GM12891 (cell line): ENCODE measurements at regions not wholly inside any gene's neighbourhood (a gene's known extent, or its start where the extent isn't known, plus 50 kb on each side); places are given as distances from the start of the nearest gene placed in this dataset.
"Not testable (repeated sequence)": the region's sequence is repeated elsewhere in the genome, so short reads cannot be mapped to it uniquely, and the experiment has no call there.

Source experiments
- DNase-seq: peaks from one replicate; pipeline ENCODE4 v3.0.0; 2011; ENCODE audit warnings: low spot score; ENCODE audit not compliant: insufficient read length
- FAIRE-seq: peaks from 2 replicates; lab custom pipeline; 2011; peaks lifted over from hg19 to GRCh38; lab: Jason Lieb, UNC
- PAX5 ChIP-seq: IDR thresholded peaks from 2 replicates; pipeline ENCODE4 v1.6.1; 2011; ENCODE audit warnings: low read length, moderate library complexity, mild to moderate bottlenecking; ENCODE audit not compliant: insufficient read depth, severe bottlenecking
- POLR2A ChIP-seq: IDR thresholded peaks from 2 replicates; pipeline ENCODE4 v1.6.1; 2011; ENCODE audit warnings: low read depth, low read length, control low read depth
- POLR2AphosphoS5 ChIP-seq: IDR thresholded peaks from 2 replicates; pipeline ENCODE4 v1.6.1; 2011; ENCODE audit warnings: low read depth, low read length, control low read depth
- POU2F2 ChIP-seq: IDR thresholded peaks from 2 replicates; pipeline ENCODE4 v1.6.1; 2011; ENCODE audit warnings: low read depth, mild to moderate bottlenecking, control low read depth, low read length, moderate library complexity
- SPI1 ChIP-seq: IDR thresholded peaks from 2 replicates; pipeline ENCODE4 v1.6.1; 2011; ENCODE audit warnings: low read depth, low read length, control low read depth
- TAF1 ChIP-seq: IDR thresholded peaks from 2 replicates; pipeline ENCODE4 v1.6.1; 2011; ENCODE audit warnings: low read depth, low read length, control low read depth

DNA sequence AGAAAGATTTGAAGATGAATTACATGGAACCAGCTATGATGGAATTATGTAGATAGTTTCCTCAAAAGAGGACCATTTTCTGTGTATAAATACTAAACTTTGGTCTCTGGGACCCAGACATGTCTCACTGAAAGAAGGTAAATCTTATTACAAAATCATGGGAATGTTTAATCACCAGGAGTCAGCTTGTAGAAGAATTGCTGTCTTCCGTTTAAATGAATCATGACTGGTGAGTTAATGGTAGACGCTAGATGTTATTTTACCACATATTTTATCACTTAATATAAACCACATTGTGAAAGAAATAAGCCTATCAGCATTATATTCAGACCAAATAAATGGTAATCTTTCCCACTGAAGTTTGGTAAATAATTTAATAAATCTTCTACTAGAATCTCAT is 322.3 kb upstream of the SUCLG2 start:
- no peak for FAIRE-seq
- DNase-seq: no peak

DNA sequence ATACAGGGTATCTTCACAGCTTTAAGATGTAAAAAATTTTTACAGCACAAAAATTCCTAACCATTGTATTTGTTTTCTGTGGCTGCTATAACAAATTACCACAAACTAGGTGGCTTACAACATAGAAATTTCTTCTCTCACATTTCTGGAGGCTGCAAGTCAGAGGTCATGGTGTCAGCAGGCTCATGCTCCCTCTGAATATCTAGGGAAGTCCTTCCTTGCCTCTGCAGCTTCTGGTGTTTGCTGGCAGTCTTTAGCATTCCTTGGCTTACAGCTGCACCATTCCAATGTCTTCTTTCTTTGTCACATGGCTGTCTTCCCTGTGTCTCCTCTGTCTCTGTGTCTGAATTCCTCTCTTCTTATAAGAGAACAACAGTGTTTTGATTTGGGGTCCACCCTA is 310.2 kb upstream of the SUCLG2 start:
- no peak for TF ChIP-seq SPI1
- no peak for TF ChIP-seq TAF1
- no peak for TF ChIP-seq POLR2AphosphoS5
- no peak for TF ChIP-seq POLR2A
- TF ChIP-seq PAX5: no peak
- TF ChIP-seq POU2F2: no peak
- FAIRE-seq (no peak), DNase-seq (no peak)

More for the DNA sequence above, 322.3 kb upstream of the SUCLG2 start:
- no peak for TF ChIP-seq PAX5
- no peak for TF ChIP-seq POU2F2
- TF ChIP-seq SPI1: no peak
- TF ChIP-seq POLR2A: no peak
- TF ChIP-seq POLR2AphosphoS5: no peak
- TF ChIP-seq TAF1: no peak

DNA sequence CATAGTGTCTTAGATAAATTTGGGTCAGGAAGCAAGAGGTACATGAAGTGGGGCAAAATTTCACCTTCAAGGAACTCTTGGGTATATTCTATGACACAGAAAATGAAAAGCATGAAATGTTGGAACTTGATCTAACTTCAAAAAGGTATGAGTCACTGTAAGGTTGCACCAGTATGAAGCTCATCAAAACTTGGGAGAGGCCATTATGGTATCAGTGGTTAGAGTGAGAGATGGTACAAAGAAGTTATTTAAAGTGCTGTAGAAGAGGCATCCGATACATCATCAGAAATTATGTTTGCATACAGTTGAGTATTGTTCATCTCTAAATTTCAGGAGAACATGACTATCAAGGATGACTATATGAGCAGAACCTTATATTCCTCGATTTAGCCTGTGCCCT is 302.9 kb upstream of the SUCLG2 start:
- TF ChIP-seq TAF1: no peak
- no peak for TF ChIP-seq PAX5
- no peak for TF ChIP-seq SPI1
- no peak for TF ChIP-seq POLR2A
- TF ChIP-seq POU2F2: no peak
- no peak for TF ChIP-seq POLR2AphosphoS5
- no peak for FAIRE-seq

DNA sequence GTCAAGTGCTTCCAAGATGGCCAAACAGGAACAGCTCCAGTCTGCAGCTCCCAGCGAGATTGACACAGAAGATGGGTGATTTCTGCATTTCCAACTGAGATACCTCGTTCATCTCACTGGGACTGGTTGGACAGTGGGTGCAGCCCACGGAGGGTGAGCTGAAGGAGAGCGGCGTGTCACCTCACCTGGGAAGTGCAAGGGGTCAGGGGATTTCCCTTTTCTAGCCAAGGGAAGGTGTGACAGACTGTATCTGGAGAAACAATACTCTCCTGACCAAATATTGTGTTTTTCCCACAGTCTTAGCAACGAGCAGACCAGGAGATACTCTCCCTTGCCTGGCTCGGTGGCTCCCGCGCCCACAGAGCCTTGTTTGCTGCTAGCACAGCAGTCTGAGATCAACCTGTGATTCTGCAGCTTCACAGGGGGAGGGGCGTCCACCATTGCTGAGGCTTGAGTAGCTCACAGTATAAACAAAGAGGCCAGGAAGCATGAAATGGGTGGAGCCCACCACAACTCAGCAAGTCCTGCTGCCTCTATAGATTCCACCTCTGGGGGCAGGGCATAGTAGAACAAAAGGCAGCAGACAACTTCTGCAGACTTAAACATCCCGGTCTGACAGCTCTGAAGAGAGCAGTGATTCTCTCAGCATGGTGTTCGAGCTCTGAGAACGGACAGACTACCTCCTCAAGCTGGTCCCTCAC is 293.5 kb upstream of the SUCLG2 start:
- TF ChIP-seq SPI1: no peak
- TF ChIP-seq POU2F2: no peak
- TF ChIP-seq PAX5: no peak
- TF ChIP-seq TAF1: no peak
- no peak for TF ChIP-seq POLR2AphosphoS5
- no peak for TF ChIP-seq POLR2A
- DNase-seq (no peak), FAIRE-seq (no peak)

More for the DNA sequence above, 302.9 kb upstream of the SUCLG2 start:
- no peak for DNase-seq

DNA sequence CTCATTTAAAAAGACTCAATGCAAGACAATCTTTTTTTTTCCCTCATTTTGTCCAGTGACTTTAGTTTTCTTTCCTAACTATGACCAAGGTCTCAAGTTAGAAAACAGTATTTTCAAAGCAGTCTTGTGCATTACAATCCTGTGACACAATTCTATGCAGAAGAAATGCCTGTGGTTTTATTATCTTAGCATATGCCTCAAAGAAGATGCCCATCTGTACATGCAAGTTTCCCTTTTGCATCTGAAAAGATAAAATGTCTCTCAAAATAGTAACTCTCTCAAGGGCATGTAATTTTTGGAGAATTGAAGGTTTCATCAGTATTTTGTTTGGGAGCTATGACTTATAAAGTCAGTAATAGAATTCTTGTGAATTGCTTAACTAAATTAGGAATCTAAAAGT is 292.0 kb upstream of the SUCLG2 start:
- TF ChIP-seq SPI1 (no peak), POLR2A (no peak), TAF1 (no peak), POLR2AphosphoS5 (no peak), POU2F2 (no peak), PAX5 (no peak)
- FAIRE-seq (no peak), DNase-seq (no peak)

DNA sequence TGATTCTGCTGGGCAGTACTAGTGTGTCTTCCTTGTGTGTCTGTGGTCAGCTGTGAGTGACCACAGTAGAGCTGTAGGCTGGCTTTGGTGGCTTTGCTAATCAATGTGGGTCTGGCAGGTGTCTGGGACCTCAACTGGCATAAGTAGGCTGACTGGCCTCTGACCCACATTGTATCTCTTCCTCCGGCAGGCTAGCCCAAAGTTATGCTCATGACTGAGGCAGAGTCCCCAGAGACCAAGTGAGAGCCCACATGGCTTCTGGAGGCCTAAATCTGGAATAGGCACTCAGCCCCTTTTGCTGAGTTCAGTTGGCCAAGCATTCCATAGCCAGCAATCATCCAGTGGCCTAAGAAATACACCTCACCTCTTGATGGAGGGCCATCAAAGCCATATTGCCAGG is 289.1 kb upstream of the SUCLG2 start:
- FAIRE-seq: no peak

DNA sequence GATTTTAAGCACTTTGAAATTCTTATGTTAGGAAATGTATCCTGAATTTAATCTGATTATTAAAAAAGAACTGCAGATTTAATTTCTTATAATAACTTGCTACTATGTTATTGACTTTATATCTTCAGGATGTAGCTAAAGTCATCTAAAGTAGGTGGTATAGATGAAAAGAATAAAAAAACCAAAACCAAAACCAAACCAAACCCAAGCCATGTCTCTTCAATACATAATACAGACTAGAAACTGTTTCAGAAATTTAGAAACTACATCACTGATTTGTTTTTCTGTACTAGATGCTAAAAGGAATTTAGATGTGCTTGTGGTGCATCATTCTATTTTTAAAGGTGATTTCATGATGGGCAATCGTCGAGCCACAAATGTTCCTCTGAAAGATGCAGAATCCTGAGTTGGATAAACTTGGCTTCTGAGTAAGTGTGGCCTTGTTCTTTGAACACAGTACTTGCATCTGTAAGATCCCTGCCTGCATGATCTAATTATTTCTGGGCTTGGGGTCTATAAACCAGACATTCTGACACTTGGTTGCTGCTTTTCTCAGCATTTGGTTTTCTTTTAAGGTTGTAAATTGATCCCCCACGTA is 287.1 kb upstream of the SUCLG2 start:
- no peak for TF ChIP-seq POLR2AphosphoS5
- no peak for TF ChIP-seq TAF1
- no peak for TF ChIP-seq SPI1
- TF ChIP-seq POU2F2: no peak
- TF ChIP-seq PAX5: no peak
- TF ChIP-seq POLR2A: no peak
- FAIRE-seq (no peak), DNase-seq (no peak)

More for the DNA sequence above, 289.1 kb upstream of the SUCLG2 start:
- DNase-seq: no peak
- TF ChIP-seq TAF1 (no peak), SPI1 (no peak), POLR2AphosphoS5 (no peak), PAX5 (no peak), POU2F2 (no peak)

DNA sequence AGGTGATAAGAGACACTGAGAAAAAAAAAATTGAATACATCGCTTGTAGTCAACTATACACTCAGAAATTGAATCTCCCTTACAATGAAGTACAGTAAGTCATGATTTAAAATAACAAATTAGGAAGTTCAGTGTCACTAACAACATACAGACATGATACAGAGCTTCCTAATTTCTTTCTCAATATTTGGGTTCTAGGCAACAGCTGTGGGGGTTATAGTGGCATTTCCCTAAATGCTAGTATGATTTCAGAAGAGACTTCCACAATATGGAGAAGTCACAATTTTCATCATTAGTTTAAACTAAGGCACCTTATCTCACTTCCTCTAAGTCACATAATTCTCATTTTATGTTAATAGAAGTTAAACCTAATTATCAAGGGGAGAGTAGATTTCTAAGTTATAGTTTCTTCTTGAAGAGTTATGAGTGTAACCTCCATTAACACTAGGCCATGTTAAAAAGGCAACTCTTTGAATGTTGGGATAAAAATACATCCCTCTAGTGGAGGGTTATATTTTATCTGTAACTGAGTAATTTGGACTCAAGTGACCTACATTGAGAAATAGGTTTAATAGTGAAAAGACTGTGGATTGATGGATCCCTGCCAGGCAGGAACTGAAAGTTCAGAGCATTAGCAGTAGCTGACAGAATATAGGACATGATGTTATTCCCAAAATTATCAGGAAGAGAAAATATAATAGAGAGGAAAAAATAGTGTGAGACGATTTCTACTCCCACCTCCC is 286.0 kb upstream of the SUCLG2 start:
- DNase-seq (no peak), FAIRE-seq (no peak)
- TF ChIP-seq TAF1: no peak
- TF ChIP-seq POLR2A: no peak
- TF ChIP-seq POLR2AphosphoS5: no peak
- no peak for TF ChIP-seq PAX5
- TF ChIP-seq POU2F2: no peak
- no peak for TF ChIP-seq SPI1

DNA sequence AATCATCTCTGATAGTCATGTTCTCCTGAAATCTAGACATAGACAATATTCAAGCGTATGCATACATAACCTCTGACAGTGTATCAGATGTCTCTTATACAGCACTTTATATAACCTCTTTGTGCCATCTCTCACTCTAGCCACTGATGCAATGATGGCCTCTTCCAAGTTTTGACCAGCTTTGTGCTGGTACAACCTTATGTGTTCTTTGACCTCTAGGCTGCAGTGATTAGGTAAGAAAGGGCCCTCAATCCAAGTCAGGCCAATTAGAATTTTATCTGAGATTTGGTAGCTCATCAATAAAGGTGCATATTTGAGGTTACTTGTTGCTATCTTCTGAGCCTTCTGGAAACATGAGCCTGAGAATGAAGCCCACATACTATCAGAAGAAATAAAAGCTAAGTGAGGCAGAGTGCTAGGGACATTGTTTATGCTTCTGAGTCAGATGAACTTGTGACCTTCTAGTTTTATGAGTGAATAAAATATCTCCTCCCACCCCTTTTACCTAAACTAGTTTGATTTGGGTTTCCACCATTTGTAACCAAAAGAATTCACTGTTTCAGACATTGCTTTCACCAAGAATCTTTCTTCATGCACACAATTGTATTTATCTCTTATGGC is 283.2 kb upstream of the SUCLG2 start:
- DNase-seq: no peak
- no peak for FAIRE-seq
- TF ChIP-seq POU2F2: no peak
- no peak for TF ChIP-seq POLR2AphosphoS5
- no peak for TF ChIP-seq SPI1
- TF ChIP-seq POLR2A: no peak
- no peak for TF ChIP-seq TAF1
- TF ChIP-seq PAX5: no peak

DNA sequence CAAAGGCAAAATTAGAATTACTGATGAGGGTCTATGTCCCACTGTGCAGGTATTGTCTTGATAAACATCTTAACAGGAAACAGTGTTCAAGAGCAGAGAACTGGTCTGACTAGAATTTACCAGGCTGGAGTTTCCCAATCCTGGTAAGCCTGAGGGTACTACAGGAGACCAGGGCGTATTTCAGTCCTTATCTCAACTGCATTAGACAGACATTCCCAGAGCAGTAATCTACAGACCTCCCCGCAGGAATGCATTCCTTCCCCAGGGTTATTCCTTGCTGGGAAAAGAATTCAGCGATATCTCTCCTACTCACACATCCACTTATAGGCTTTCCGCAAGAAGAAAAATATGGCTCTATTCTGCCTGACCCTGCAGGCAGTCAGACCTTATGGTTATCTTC is 276.0 kb upstream of the SUCLG2 start:
- not testable (repeated sequence) for FAIRE-seq, DNase-seq
